GM18505 (cell line): ENCODE measurements at regions not wholly inside any gene's neighbourhood (a gene's known extent, or its start where the extent isn't known, plus 50 kb on each side); places are given as distances from the start of the nearest gene placed in this dataset.

Experiments
- ATAC-seq: cut with Tn5 transposase; IDR thresholded peaks from one replicate; pipeline ENCODE4 v1.9.1; 2021; ENCODE audit not compliant: unreplicated experiment
- POLR2A ChIP-seq: IDR thresholded peaks from 4 replicates; pipeline ENCODE4 v1.6.1; 2011; ENCODE audit warnings: borderline replicate concordance; ENCODE audit not compliant: insufficient read depth, insufficient read length; ENCODE audit errors: extremely low read depth

DNA sequence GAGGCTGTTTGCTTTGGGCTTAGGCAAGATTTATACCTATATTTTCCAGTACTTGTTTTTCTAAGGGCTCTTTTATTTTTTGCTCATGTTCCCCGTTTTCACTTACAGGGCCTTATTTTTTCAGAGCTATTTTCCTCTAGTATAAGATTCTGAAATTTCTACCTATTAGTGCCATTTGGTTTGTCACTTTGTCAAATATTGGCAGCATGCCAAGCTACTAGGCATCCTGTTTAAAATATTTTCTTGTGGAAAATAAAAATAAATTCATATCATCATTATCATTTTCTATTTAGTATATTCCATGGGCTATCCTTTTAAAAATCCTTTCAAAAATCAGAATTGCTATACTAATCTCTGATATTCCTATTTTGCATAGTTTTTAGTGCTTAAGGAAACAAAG lies 64.8 kb upstream of the CHST9 start:
- ATAC-seq = no peak
- no peak for TF ChIP-seq POLR2A

DNA sequence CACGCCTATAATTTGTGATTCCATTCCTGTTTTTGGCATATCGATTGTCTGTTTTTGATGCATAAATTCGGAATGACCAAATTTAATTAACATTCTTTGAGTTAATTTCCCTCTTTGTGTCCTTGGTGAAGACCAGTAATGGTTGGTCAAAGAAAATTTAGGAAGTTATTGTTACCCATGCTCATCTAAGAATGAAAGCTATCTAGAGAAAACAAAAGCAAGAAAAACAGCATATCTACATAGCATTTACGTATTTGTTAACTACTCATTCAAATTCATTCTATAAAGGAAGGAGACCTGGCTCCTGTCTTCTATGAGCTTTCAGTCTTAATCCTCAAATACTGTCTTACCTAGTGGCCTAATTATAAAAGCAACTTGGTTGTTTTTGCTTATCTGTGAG lies 59.2 kb upstream of the CHST9 start:
- no peak for TF ChIP-seq POLR2A

DNA sequence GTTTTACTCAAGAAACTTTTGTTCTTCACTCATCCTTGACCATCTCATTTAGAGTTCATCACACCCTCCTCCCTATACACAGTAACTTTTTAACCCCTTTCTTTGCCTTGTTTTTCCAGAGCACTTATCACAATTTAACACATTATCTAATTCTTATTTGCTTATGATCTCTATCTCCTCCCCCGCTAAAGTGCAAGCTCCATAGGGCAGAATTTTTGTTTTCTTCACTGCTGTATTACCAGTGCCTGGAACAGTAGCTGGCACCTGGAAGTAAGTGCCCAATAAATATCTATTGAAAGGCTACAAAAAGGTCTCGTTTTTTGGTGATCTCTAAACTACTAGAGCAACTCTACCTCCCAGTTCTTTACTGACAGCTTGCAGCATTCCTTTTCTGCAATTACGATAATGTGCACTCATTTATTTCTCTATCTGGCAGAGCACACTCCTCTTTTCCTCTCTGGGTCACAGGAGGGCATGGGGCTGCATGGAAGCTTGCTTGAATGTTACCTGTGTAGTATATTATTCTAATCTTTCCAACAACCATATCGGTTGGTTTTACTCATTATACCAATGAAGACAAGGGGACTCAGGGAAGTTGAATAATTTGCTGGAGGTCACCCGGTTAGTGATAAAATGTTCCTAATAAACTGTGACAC lies 57.4 kb upstream of the CHST9 start:
- no peak for ATAC-seq
- no peak for TF ChIP-seq POLR2A

More for the DNA sequence above, 59.2 kb upstream of the CHST9 start:
- ATAC-seq = no peak

DNA sequence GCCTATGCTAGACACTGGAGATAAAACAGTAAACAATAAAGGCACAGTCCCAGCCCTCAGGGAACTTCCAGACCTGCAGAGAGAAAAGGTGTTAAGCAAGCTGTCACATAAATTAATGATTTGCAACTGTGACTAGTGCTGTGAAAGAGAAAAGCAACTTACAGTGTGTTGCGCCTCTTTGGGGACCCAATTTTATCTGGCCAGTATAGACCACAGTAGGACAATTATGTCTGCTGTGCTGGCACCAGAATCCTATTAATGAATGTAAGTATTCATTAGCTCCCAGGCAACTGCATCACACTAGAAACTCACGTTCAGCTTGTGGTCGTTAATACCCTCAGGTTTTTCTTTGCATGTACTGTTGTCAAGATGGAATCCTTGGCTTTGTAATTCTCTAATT lies 55.3 kb upstream of the CHST9 start:
- ATAC-seq = no peak
- no peak for TF ChIP-seq POLR2A

DNA sequence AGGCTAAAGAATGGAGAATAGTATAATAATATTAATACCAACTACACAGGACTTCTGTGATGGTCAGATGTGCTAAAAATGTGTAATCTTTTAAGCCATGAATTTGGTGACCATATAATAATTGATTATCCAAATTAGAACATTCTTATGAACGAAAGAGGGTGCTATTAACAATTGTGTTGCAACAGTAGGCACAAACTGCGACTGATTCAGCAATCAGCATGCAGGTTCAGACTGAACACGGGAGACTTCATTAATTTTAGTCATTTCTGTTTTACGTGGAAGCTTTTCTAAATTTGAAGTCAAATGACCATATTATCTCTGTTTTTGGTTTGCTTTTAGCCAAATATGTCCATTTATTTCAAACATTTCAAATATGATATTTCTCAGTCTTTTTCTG lies 54.6 kb upstream of the CHST9 start:
- no peak for ATAC-seq
- TF ChIP-seq POLR2A = no peak

DNA sequence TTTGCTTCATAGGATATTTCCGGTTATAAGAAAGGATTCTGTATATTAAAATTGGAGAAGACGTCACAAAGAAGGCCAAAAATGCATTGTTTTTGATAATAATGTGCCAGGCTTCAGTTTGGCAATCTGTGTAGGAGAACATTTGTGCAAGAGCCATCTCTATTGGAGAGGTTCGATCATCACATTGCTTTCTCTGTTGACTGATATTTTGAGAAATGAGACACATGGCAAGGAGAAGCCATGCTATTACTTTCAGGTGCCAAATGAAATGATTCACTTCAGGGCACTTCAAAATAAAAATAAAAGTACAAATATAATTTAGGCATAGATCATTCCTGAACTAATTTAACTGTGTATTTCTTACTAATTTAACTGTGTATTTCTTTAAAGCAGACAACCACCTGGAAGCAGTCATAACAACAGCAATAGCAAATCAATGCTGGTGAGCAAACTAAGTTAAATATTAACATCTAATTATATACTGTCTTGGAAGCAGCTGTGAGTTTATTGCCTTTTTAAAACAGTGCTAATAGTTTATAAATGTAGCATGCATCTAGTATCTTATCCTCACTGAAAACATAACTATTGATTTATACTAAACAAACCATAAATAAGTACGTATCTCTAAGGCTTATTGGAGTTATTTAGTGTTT lies 50.2 kb upstream of the CHST9 start:
- ATAC-seq = no peak

More for the DNA sequence above, 50.2 kb upstream of the CHST9 start:
- no peak for TF ChIP-seq POLR2A
